ENCODE measurements at regions not wholly inside any gene's neighbourhood (a gene's known extent, or its start where the extent isn't known, plus 50 kb on each side); places are given as distances from the start of the nearest gene placed in this dataset.

DNA sequence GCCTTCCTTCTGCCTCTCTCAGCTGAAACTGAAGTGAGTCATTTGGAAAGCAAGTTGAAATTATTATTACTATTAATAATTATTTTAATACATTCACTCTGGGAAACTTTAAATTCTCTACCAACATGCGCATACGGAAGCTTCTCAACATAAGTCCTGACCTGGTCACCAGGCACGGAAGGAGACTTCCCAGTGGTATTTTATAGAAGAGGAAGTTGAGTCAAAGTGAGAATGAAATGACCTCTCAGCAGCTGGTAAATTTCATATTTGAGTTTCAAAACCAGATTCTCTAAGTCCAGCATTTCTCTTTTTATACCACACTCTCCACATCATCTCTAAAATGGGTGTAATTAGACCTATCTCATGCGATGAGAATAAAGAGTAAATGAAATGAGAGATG is 747.4 kb downstream of the VRK1 start:
- no peak for TF ChIP-seq CTCF (IDR thresholded peaks at IDR 0.05)
- no peak for TF ChIP-seq POLR2A (IDR thresholded peaks at IDR 0.05)
